A673 (cell line): ENCODE measurements at regions not wholly inside any gene's neighbourhood (a gene's known extent, or its start where the extent isn't known, plus 50 kb on each side); places are given as distances from the start of the nearest gene placed in this dataset.

Source experiments
- CTCF ChIP-seq: fragments of 300-800, 200-600 bp; sonication (generic); conservative IDR thresholded peaks from 2 replicates; pipeline ENCODE4 v1.5.1; 2017; ENCODE audit warnings: low read depth, mild to moderate bottlenecking, antibody characterized with exemption, low read length, moderate library complexity, mixed read lengths
- EZH2 ChIP-seq: fragments of 200-600 bp; sonication (generic); IDR thresholded peaks from 2 replicates; pipeline ENCODE4 v1.6.1; 2017; ENCODE audit warnings: borderline replicate concordance, low read depth, mild to moderate bottlenecking, mixed read lengths, antibody characterized with exemption, low read length; ENCODE audit not compliant: poor library complexity, severe bottlenecking

GRCh38 chr3:41044523-41044922 lies 154.8 kb upstream of the CTNNB1 start:
- TF ChIP-seq EZH2 (no peak), CTCF (no peak)
